Osteoblast (primary cell): ENCODE measurements at regions not wholly inside any gene's neighbourhood (a gene's known extent, or its start where the extent isn't known, plus 50 kb on each side); places are given as distances from the start of the nearest gene placed in this dataset.
"Not testable (repeated sequence)": the region's sequence is repeated elsewhere in the genome, so short reads cannot be mapped to it uniquely, and the experiment has no call there.

Experiments used
- DNase-seq: peaks from one replicate; pipeline ENCODE4 v3.0.0; 2011; ENCODE audit warnings: low spot score, mixed read lengths; ENCODE audit not compliant: insufficient read length; ENCODE audit errors: missing footprints
- H2AFZ ChIP-seq: 2 replicates; pipeline ENCODE4 v1.6.0; 2011; ENCODE audit warnings: mild to moderate bottlenecking, low read length
- H3K27ac ChIP-seq: 2 replicates; pipeline ENCODE4 v1.5.1; 2011; ENCODE audit warnings: mild to moderate bottlenecking, low read depth, low read length, moderate library complexity
- H3K27me3 ChIP-seq: 2 replicates; pipeline ENCODE4 v1.6.0; 2012; ENCODE audit warnings: mild to moderate bottlenecking, control low read depth, inconsistent platforms, low read length, moderate library complexity; ENCODE audit not compliant: insufficient read depth
- H3K36me3 ChIP-seq: 2 replicates; pipeline ENCODE4 v1.5.1; 2011; ENCODE audit warnings: mild to moderate bottlenecking, low read length, control low read depth, moderate library complexity; ENCODE audit not compliant: insufficient read depth
- H3K4me1 ChIP-seq: 2 replicates; pipeline ENCODE4 v1.5.1; 2011; ENCODE audit warnings: mild to moderate bottlenecking, low read length, control low read depth, moderate library complexity; ENCODE audit not compliant: insufficient read depth
- H3K4me2 ChIP-seq: 2 replicates; pipeline ENCODE4 v1.6.0; 2011; ENCODE audit warnings: mild to moderate bottlenecking, low read length; ENCODE audit not compliant: insufficient read depth
- H3K4me3 ChIP-seq: fragments of 200-600 bp; sonication (generic); 3 replicates; pipeline ENCODE4 v1.5.1; 2012; ENCODE audit warnings: mild to moderate bottlenecking, low read length, inconsistent platforms; ENCODE audit not compliant: insufficient read depth
- H3K79me2 ChIP-seq: 2 replicates; pipeline ENCODE4 v1.6.0; 2012; ENCODE audit warnings: mild to moderate bottlenecking, low read length, control low read depth, inconsistent platforms; ENCODE audit not compliant: insufficient read depth
- H3K9me3 ChIP-seq: 2 replicates; pipeline ENCODE4 v1.5.1; 2011; ENCODE audit warnings: low read depth, low read length, control low read depth
- H4K20me1 ChIP-seq: 2 replicates; pipeline ENCODE4 v1.6.0; 2012; ENCODE audit warnings: mild to moderate bottlenecking, low read length, control low read depth; ENCODE audit not compliant: insufficient read depth
- CTCF ChIP-seq: IDR thresholded peaks from 2 replicates; pipeline ENCODE4 v1.5.1; 2011; ENCODE audit warnings: mild to moderate bottlenecking, low read depth, low read length, moderate library complexity; ENCODE audit errors: extremely low read depth

GRCh38 chr11:67800591-67800990 lies 126.2 kb upstream of the ALDH3B2 start:
- H3K79me2 ChIP-seq, H3K27ac ChIP-seq, H3K36me3 ChIP-seq, DNase-seq, H3K9me3 ChIP-seq, H3K27me3 ChIP-seq, H4K20me1 ChIP-seq, H3K4me1 ChIP-seq, H2AFZ ChIP-seq, H3K4me2 ChIP-seq, H3K4me3 ChIP-seq: not testable (repeated sequence)

GRCh38 chr11:67799808-67800207 lies 125.4 kb upstream of the ALDH3B2 start:
- not testable (repeated sequence) for H3K36me3 ChIP-seq, H3K4me2 ChIP-seq, H4K20me1 ChIP-seq, H3K4me3 ChIP-seq, H3K4me1 ChIP-seq, H2AFZ ChIP-seq, H3K79me2 ChIP-seq, H3K27ac ChIP-seq, H3K9me3 ChIP-seq, DNase-seq, H3K27me3 ChIP-seq
- TF ChIP-seq CTCF, result peak; percentile 47

- H3K4me3 ChIP-seq, H3K4me2 ChIP-seq, H2AFZ ChIP-seq, H3K27ac ChIP-seq, H4K20me1 ChIP-seq, H3K27me3 ChIP-seq, H3K4me1 ChIP-seq, H3K36me3 ChIP-seq, H3K79me2 ChIP-seq, H3K9me3 ChIP-seq: not testable (repeated sequence)
- peak; percentile 71 for DNase-seq
Measured at GRCh38 chr11:67797726-67798521, 123.5 kb upstream of the ALDH3B2 start.

GRCh38 chr11:67795746-67796145 lies 121.3 kb upstream of the ALDH3B2 start:
- Histone ChIP-seq H3K9me3 (no peaks in the 10 kb centered on the region), H4K20me1 (no peaks in the 10 kb centered on the region), H3K4me2 (no peak overlapping the region), H3K27me3 (no peaks in the 10 kb centered on the region), H3K4me3 (no peak overlapping the region), H3K4me1 (peaks cover 3% of the 10 kb centered on the region), H3K79me2 (no peaks in the 10 kb centered on the region), H3K36me3 (no peaks in the 10 kb centered on the region), H2AFZ (no peak overlapping the region), H3K27ac (no peak overlapping the region)
- DNase-seq, result peak; percentile 27
- TF ChIP-seq CTCF, result no peak

- not testable (repeated sequence) for H3K4me2 ChIP-seq, H3K36me3 ChIP-seq, H3K4me3 ChIP-seq, H4K20me1 ChIP-seq, DNase-seq, H3K27ac ChIP-seq, H3K9me3 ChIP-seq, H3K79me2 ChIP-seq, H2AFZ ChIP-seq, H3K27me3 ChIP-seq, H3K4me1 ChIP-seq
Measured at GRCh38 chr11:67793750-67794149, 119.3 kb upstream of the ALDH3B2 start.
